Uterus (tissue), 3 donors: ENCODE measurements at regions not wholly inside any gene's neighbourhood (a gene's known extent, or its start where the extent isn't known, plus 50 kb on each side); places are given as distances from the start of the nearest gene placed in this dataset.

Experiments
- DNase-seq, 2 donors: peaks; one replicate each; pipeline ENCODE4 v3.0.0-alpha.2; 2019 to 2020
- H3K27ac ChIP-seq, 2 donors: fragments of 200-600 bp; sonication (generic); 1 replicate in 1 of 2; 2 replicates in 1 of 2; pipeline ENCODE4 v1.5.1; 2016 to 2018
- H3K27me3 ChIP-seq, 2 donors: fragments of 200-600 bp; sonication (generic); one replicate each; pipeline ENCODE4 v1.5.1; 2018 to 2019; ENCODE audit warnings: control low read depth in 1 of 2
- H3K36me3 ChIP-seq, 2 donors: fragments of 200-600 bp; sonication (generic); one replicate each; pipeline ENCODE4 v1.5.1; 2019; ENCODE audit warnings: control low read depth in 1 of 2
- H3K4me1 ChIP-seq, 2 donors: fragments of 200-600 bp; sonication (generic); one replicate each; pipeline ENCODE4 v1.5.1; 2018 to 2019; ENCODE audit warnings: control low read depth in 1 of 2
- H3K4me3 ChIP-seq, 2 donors: fragments of 200-600 bp; sonication (generic); 1 replicate in 1 of 2; 2 replicates in 1 of 2; pipeline ENCODE4 v1.5.1; 2018 to 2019; ENCODE audit warnings: mild to moderate bottlenecking in 1 of 2
- H3K9me3 ChIP-seq, 2 donors: fragments of 200-600 bp; sonication (generic); one replicate each; pipeline ENCODE4 v1.5.1; 2019; ENCODE audit warnings: control low read depth in 1 of 2
- POLR2A ChIP-seq, 2 donors: fragments of 450-650 bp; IDR thresholded peaks; one replicate each; pipeline ENCODE4 v1.6.1; 2016; ENCODE audit warnings: antibody characterized with exemption in 2 of 2, mild to moderate bottlenecking in 1 of 2, moderate library complexity in 1 of 2
- intact Hi-C: fragments of 100-400 bp; cut with DNase I; formaldehyde crosslinking; loops from one replicate; pipeline ENCODE4 v1.15.1; 2023; ENCODE audit warnings: low total_unique reads
- TF ChIP-seq, protein P1 (sequence below), 4 experiments: fragments of 200-600 bp in 2 of 4; fragments of 450-650 bp in 2 of 4; sonication (generic) in 2 of 4; IDR thresholded peaks; one replicate each; pipeline ENCODE4 v1.5.1; 2016 to 2019; ENCODE audit warnings: antibody characterized with exemption in 4 of 4, mild to moderate bottlenecking in 2 of 4, moderate library complexity in 1 of 4
- donor health status: DM: yes; HTN: yes; CAD: no.

DNA sequence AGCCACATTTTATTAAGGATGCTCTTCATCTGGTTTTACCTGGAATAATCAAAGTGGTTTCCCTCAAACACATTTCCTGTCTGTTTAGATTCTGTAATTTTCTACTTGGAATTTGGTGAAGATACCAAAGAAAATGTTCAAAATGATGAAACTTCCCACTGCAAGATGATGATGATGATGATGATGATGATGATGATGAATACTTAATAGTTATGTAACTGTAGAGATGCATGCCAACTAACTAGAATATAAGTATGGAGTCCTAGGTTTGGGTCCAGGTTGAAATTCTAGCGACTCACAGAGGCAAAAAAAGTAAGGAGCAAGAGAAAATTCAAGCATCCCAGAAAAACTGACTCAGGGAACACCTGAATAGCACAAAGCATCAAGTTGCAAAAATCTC is 104.0 kb upstream of the KIAA1217 start:
- H3K27ac ChIP-seq, result no peak overlapping the region
- H3K4me1 ChIP-seq, result no peaks in the 10 kb centered on the region
- intact Hi-C loops, result no loop called here
- DNase-seq, result no peak
- H3K4me3 ChIP-seq, result no peak overlapping the region
- TF ChIP-seq POLR2A (IDR thresholded peaks at IDR 0.05), result no peak
- TF ChIP-seq, protein P1, sequence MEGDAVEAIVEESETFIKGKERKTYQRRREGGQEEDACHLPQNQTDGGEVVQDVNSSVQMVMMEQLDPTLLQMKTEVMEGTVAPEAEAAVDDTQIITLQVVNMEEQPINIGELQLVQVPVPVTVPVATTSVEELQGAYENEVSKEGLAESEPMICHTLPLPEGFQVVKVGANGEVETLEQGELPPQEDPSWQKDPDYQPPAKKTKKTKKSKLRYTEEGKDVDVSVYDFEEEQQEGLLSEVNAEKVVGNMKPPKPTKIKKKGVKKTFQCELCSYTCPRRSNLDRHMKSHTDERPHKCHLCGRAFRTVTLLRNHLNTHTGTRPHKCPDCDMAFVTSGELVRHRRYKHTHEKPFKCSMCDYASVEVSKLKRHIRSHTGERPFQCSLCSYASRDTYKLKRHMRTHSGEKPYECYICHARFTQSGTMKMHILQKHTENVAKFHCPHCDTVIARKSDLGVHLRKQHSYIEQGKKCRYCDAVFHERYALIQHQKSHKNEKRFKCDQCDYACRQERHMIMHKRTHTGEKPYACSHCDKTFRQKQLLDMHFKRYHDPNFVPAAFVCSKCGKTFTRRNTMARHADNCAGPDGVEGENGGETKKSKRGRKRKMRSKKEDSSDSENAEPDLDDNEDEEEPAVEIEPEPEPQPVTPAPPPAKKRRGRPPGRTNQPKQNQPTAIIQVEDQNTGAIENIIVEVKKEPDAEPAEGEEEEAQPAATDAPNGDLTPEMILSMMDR (IDR thresholded peaks at IDR 0.05), result no peak
- no peaks in the 10 kb centered on the region for H3K9me3 ChIP-seq
- no peaks in the 10 kb centered on the region for H3K36me3 ChIP-seq
- H3K27me3 ChIP-seq, result no peaks in the 10 kb centered on the region

DNA sequence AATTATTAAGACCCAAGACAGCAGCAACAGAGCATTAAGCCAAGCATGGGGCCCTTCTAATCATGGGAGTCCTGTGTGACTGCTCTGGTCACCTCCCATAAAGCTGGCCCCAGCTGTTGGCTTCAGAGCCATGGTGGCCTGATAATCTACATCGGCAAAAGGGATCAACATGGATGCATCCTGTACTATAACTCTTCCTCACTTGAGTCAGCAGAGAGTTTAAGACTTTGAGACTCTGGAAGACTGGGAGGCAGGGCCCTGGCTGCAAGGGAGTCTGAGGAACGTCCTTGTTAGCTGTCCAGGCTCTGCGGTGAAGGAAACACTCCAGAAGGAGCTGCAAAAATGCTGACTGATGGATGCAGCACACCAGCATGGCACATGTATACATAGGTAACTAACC is 95.0 kb upstream of the KIAA1217 start:
- Histone ChIP-seq H3K36me3 (no peaks in the 10 kb centered on the region), H3K4me3 (no peak overlapping the region), H3K27ac (no peak overlapping the region), H3K27me3 (no peaks in the 10 kb centered on the region), H3K4me1 (no peaks in the 10 kb centered on the region), H3K9me3 (no peaks in the 10 kb centered on the region)
- DNase-seq, result no peak
- intact Hi-C loops, result no loop called here
- no peak for TF ChIP-seq POLR2A (IDR thresholded peaks at IDR 0.05)
- TF ChIP-seq, protein P1 (IDR thresholded peaks at IDR 0.05), result no peak

GRCh38 chr10:24114556-24114955 is 94.4 kb upstream of the KIAA1217 start:
- no peak for DNase-seq
- Histone ChIP-seq H3K9me3 (no peaks in the 10 kb centered on the region), H3K4me3 (no peak overlapping the region), H3K27me3 (no peaks in the 10 kb centered on the region), H3K4me1 (no peaks in the 10 kb centered on the region), H3K27ac (peak overlapping the region in 1 of 2 donors; percentile 27), H3K36me3 (no peaks in the 10 kb centered on the region)
- intact Hi-C loops, result no loop called here
- TF ChIP-seq POLR2A (IDR thresholded peaks at IDR 0.05), result no peak
- TF ChIP-seq, protein P1 (IDR thresholded peaks at IDR 0.05), result no peak

DNA sequence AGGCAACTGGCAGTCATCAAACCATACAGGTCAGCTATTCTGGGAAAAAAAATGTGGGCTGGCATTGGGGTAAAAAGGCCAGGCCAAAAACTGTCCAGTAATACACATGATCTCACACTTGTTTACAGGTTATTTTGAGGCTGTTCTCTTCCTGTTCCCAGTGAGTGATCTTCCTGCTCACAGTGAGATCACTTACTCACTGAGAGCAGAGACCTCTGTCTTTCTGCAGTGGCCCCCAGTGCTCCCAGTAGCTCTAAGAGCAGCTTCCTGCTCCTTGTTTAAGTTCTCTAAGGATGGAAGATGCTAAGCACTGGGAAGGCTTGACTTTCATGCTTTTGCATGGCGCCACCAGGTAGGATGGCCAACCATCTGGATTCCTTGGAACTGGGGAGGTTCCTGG is 93.5 kb upstream of the KIAA1217 start:
- TF ChIP-seq POLR2A (IDR thresholded peaks at IDR 0.05), result no peak
- TF ChIP-seq, protein P1 (IDR thresholded peaks at IDR 0.05), result no peak
- H3K27ac ChIP-seq, result no peak overlapping the region
- no peak overlapping the region for H3K4me3 ChIP-seq
- H3K9me3 ChIP-seq, result no peaks in the 10 kb centered on the region
- DNase-seq, result no peak
- no peaks in the 10 kb centered on the region for H3K36me3 ChIP-seq
- no peaks in the 10 kb centered on the region for H3K27me3 ChIP-seq
- H3K4me1 ChIP-seq, result no peaks in the 10 kb centered on the region
- intact Hi-C loops, result no loop called here

GRCh38 chr10:24118246-24118645 is 90.7 kb upstream of the KIAA1217 start:
- intact Hi-C loops, result no loop called here
- no peak overlapping the region for H3K4me3 ChIP-seq
- no peak for TF ChIP-seq POLR2A (IDR thresholded peaks at IDR 0.05)
- TF ChIP-seq, protein P1 (IDR thresholded peaks at IDR 0.05), result no peak
- no peaks in the 10 kb centered on the region for H3K36me3 ChIP-seq
- DNase-seq, result no peak
- H3K27ac ChIP-seq, result no peak overlapping the region
- no peaks in the 10 kb centered on the region for H3K4me1 ChIP-seq
- H3K9me3 ChIP-seq, result no peaks in the 10 kb centered on the region
- no peaks in the 10 kb centered on the region for H3K27me3 ChIP-seq
